ENCODE measurements at regions not wholly inside any gene's neighbourhood (a gene's known extent, or its start where the extent isn't known, plus 50 kb on each side); places are given as distances from the start of the nearest gene placed in this dataset.

- ATAC-seq: peak; percentile 73
These were observed 54.4 kb upstream of the THUMPD3 start for GRCh38 chr3:9308298-9308990.

GRCh38 chr3:9310043-9310442 lies 52.8 kb upstream of the THUMPD3 start:
- H3K27ac ChIP-seq (ENCODE audit: low read length): no peak overlapping the region
- no peaks in the 10 kb centered on the region for H3K36me3 ChIP-seq (ENCODE audit: low read depth, low read length)
- ATAC-seq (no peak), DNase-seq (no peak)
- no peaks in the 10 kb centered on the region for H3K9me3 ChIP-seq (ENCODE audit: low read length)
- H3F3A ChIP-seq (ENCODE audit: low read length, unreplicated experiment): no peaks in the 10 kb centered on the region
- H3K4me1 ChIP-seq (ENCODE audit: insufficient read depth, low read length): peaks cover 4% of the 10 kb centered on the region; the same call in 1 of the 2 replicates
- H3K9me2 ChIP-seq (replicated peaks; ENCODE audit: low read length): no peaks in the 10 kb centered on the region
- no TSS peak for BruUV-seq (replicated peaks)
- TF ChIP-seq EZH2 (IDR thresholded peaks at IDR 0.05; ENCODE audit: low read length, unreplicated experiment) (no peak), EZH2phosphoT487 (IDR thresholded peaks at IDR 0.05; ENCODE audit: borderline replicate concordance, low read length) (no peak), CTCF (conservative IDR thresholded peaks at IDR 0.05; ENCODE audit: low read depth, low read length) (no peak)
- H3K9ac ChIP-seq (ENCODE audit: low read length): no peak overlapping the region
- H4K20me1 ChIP-seq (ENCODE audit: low read length): no peaks in the 10 kb centered on the region
- no peak overlapping the region for H2AFZ ChIP-seq (ENCODE audit: low read length)
- no peak overlapping the region for H3K4me2 ChIP-seq (ENCODE audit: low read length)
- H3K79me2 ChIP-seq (ENCODE audit: low read length): no peaks in the 10 kb centered on the region
- ChIA-PET CTCF (no interaction called here), POLR2A (ENCODE audit: unreplicated experiment) (no interaction called here)
- intact Hi-C loops (cut with micrococcal nuclease): no loop called here
- H3K27me3 ChIP-seq (ENCODE audit: low read length): no peaks in the 10 kb centered on the region
- H3K4me3 ChIP-seq (ENCODE audit: low read length): no peak overlapping the region

More at GRCh38 chr3:9308298-9308990, 54.4 kb upstream of the THUMPD3 start:
- POLR2A ChIA-PET (ENCODE audit: unreplicated experiment): no interaction called here
- H3K27me3 ChIP-seq (ENCODE audit: low read length): no peaks in the 10 kb centered on the region
- peak; percentile 27 for DNase-seq
- H3K9me2 ChIP-seq (replicated peaks; ENCODE audit: low read length): no peaks in the 10 kb centered on the region
- no peak overlapping the region for H3K4me3 ChIP-seq (ENCODE audit: low read length)
- no peak for TF ChIP-seq CTCF (conservative IDR thresholded peaks at IDR 0.05; ENCODE audit: low read depth, low read length)
- TF ChIP-seq EZH2 (IDR thresholded peaks at IDR 0.05; ENCODE audit: low read length, unreplicated experiment): no peak
- no peak for TF ChIP-seq EZH2phosphoT487 (IDR thresholded peaks at IDR 0.05; ENCODE audit: borderline replicate concordance, low read length)
- BruUV-seq (replicated peaks): no TSS peak
- H3K4me2 ChIP-seq (ENCODE audit: low read length): no peak overlapping the region
- CTCF ChIA-PET: no interaction called here
- no peaks in the 10 kb centered on the region for H3F3A ChIP-seq (ENCODE audit: low read length, unreplicated experiment)
- H3K9me3 ChIP-seq (ENCODE audit: low read length): no peaks in the 10 kb centered on the region
- H3K36me3 ChIP-seq (ENCODE audit: low read depth, low read length): no peaks in the 10 kb centered on the region
- H3K27ac ChIP-seq (ENCODE audit: low read length): no peak overlapping the region
- no peaks in the 10 kb centered on the region for H4K20me1 ChIP-seq (ENCODE audit: low read length)
- H2AFZ ChIP-seq (ENCODE audit: low read length): no peak overlapping the region
- H3K79me2 ChIP-seq (ENCODE audit: low read length): no peaks in the 10 kb centered on the region
- no peak overlapping the region for H3K9ac ChIP-seq (ENCODE audit: low read length)
- intact Hi-C loops (cut with micrococcal nuclease): loop anchor here (1.0 kb wide), 1 partner anchor 45 kb away; no protein-coding TSS in a partner anchor
- H3K4me1 ChIP-seq (ENCODE audit: insufficient read depth, low read length): no peaks in the 10 kb centered on the region

- no TSS peak for BruUV-seq (replicated peaks)
- Histone ChIP-seq H4K20me1 (ENCODE audit: low read length) (no peaks in the 10 kb centered on the region), H2AFZ (ENCODE audit: low read length) (no peak overlapping the region), H3K4me2 (ENCODE audit: low read length) (no peak overlapping the region), H3K79me2 (ENCODE audit: low read length) (no peaks in the 10 kb centered on the region), H3K9me2 (replicated peaks; ENCODE audit: low read length) (no peaks in the 10 kb centered on the region), H3K4me3 (ENCODE audit: low read length) (no peak overlapping the region), H3K27ac (ENCODE audit: low read length) (no peak overlapping the region), H3K36me3 (ENCODE audit: low read depth, low read length) (no peaks in the 10 kb centered on the region), H3F3A (ENCODE audit: low read length, unreplicated experiment) (no peaks in the 10 kb centered on the region), H3K4me1 (ENCODE audit: insufficient read depth, low read length) (peaks cover 6% of the 10 kb centered on the region; the same call in 1 of the 2 replicates), H3K9ac (ENCODE audit: low read length) (no peak overlapping the region), H3K9me3 (ENCODE audit: low read length) (no peaks in the 10 kb centered on the region), H3K27me3 (ENCODE audit: low read length) (no peaks in the 10 kb centered on the region)
- TF ChIP-seq CTCF (conservative IDR thresholded peaks at IDR 0.05; ENCODE audit: low read depth, low read length) (no peak), EZH2 (IDR thresholded peaks at IDR 0.05; ENCODE audit: low read length, unreplicated experiment) (no peak), EZH2phosphoT487 (IDR thresholded peaks at IDR 0.05; ENCODE audit: borderline replicate concordance, low read length) (no peak)
- intact Hi-C loops (cut with micrococcal nuclease): no loop called here
- CTCF ChIA-PET: interaction anchor here (0.6 to 0.8 kb wide), 2 partner anchors 9 to 323 kb away, joined by 3 to 5 read pairs; no protein-coding TSS in a partner anchor
- DNase-seq (peak; percentile 31), ATAC-seq (no peak)
- POLR2A ChIA-PET (ENCODE audit: unreplicated experiment): interaction anchor here (0.6 kb wide), 1 partner anchor 342 kb away, joined by 7 read pairs; no protein-coding TSS in a partner anchor
These were observed 51.6 kb upstream of the THUMPD3 start for GRCh38 chr3:9311228-9311627.
